SK-N-SH treated with all-trans-retinoic acid at 6 μM for 48 hours (cell line): ENCODE measurements at regions not wholly inside any gene's neighbourhood (a gene's known extent, or its start where the extent isn't known, plus 50 kb on each side); places are given as distances from the start of the nearest gene placed in this dataset.

Experiments used
- ATAC-seq: fragments of 200-7000 bp; cut with Tn5 transposase; 3 replicates; pipeline ENCODE4 v1.9.1; 2020; ENCODE audit warnings: mild to moderate bottlenecking, moderate library complexity
- ARNTL ChIP-seq: fragments of 450-650 bp; formaldehyde crosslinking; IDR thresholded peaks from 2 replicates; pipeline ENCODE4 v1.5.0; 2020; ENCODE audit warnings: low read depth, mild to moderate bottlenecking, moderate library complexity, borderline replicate concordance
- BACH2 ChIP-seq: fragments of 250-450 bp; sonication (Bioruptor Pico); IDR thresholded peaks from 2 replicates; pipeline ENCODE4 v1.9.0; 2021; ENCODE audit warnings: mild to moderate bottlenecking, borderline replicate concordance
- CSDC2 ChIP-seq: fragments of 250-450 bp; sonication (Bioruptor Pico); IDR thresholded peaks from 2 replicates; pipeline ENCODE4 v1.5.0; 2020; ENCODE audit warnings: mild to moderate bottlenecking, moderate library complexity
- ESRRG ChIP-seq: fragments of 250-450 bp; sonication (Bioruptor Pico); IDR thresholded peaks from 2 replicates; pipeline ENCODE4 v1.6.1; 2021; ENCODE audit warnings: mild to moderate bottlenecking
- ISL1 ChIP-seq: fragments of 250-450 bp; sonication (Bioruptor Pico); IDR thresholded peaks from 2 replicates; pipeline ENCODE4 v2.1.2; 2022; ENCODE audit warnings: mild to moderate bottlenecking, moderate library complexity
- OSR1 ChIP-seq: fragments of 250-450 bp; sonication (Bioruptor Pico); IDR thresholded peaks from 2 replicates; pipeline ENCODE4 v1.8.0; 2022; ENCODE audit warnings: moderate library complexity, mild to moderate bottlenecking, inconsistent platforms
- PPARA ChIP-seq: fragments of 250-450 bp; sonication (Bioruptor Pico); IDR thresholded peaks from 2 replicates; pipeline ENCODE4 v1.5.0; 2020; ENCODE audit warnings: mild to moderate bottlenecking, borderline replicate concordance
- RARB ChIP-seq: fragments of 250-450 bp; sonication (Bioruptor Pico); IDR thresholded peaks from 2 replicates; pipeline ENCODE4 v1.8.0; 2021; ENCODE audit warnings: mild to moderate bottlenecking, moderate library complexity
- SNAI2 ChIP-seq: fragments of 250-450 bp; sonication (Bioruptor Pico); IDR thresholded peaks from 2 replicates; pipeline ENCODE4 v1.5.0; 2020; ENCODE audit warnings: mild to moderate bottlenecking, moderate library complexity
- TCF4 ChIP-seq: fragments of 250-450 bp; sonication (Bioruptor Pico); IDR thresholded peaks from 2 replicates; pipeline ENCODE4 v1.8.0; 2021; ENCODE audit warnings: mild to moderate bottlenecking, moderate library complexity, borderline replicate concordance
- TOX ChIP-seq: fragments of 250-450 bp; sonication (Bioruptor Pico); IDR thresholded peaks from 2 replicates; pipeline ENCODE4 v1.8.0; 2021; ENCODE audit warnings: mild to moderate bottlenecking, moderate library complexity, borderline replicate concordance
- ZC3H10 ChIP-seq: fragments of 250-450 bp; sonication (Bioruptor Pico); IDR thresholded peaks from 2 replicates; pipeline ENCODE4 v1.5.1; 2021; ENCODE audit warnings: mild to moderate bottlenecking, moderate library complexity
- ZFP3 ChIP-seq: fragments of 250-450 bp; sonication (Bioruptor Pico); IDR thresholded peaks from 2 replicates; pipeline ENCODE4 v1.5.0; 2020; ENCODE audit warnings: mild to moderate bottlenecking, moderate library complexity
- ZFP30 ChIP-seq: fragments of 450-650 bp; formaldehyde crosslinking; IDR thresholded peaks from 2 replicates; pipeline ENCODE4 v1.5.0; 2022; ENCODE audit warnings: mild to moderate bottlenecking, moderate library complexity
- ZNF70 ChIP-seq: fragments of 450-650 bp; formaldehyde crosslinking; IDR thresholded peaks from 2 replicates; pipeline ENCODE4 v1.5.0; 2020; ENCODE audit warnings: mild to moderate bottlenecking, moderate library complexity
- ZNF8 ChIP-seq: fragments of 450-650 bp; formaldehyde crosslinking; IDR thresholded peaks from 2 replicates; pipeline ENCODE4 v1.5.0; 2020; ENCODE audit warnings: mild to moderate bottlenecking, moderate library complexity
- TF ChIP-seq, protein P1 (sequence below): fragments of 250-450 bp; sonication (Bioruptor Pico); IDR thresholded peaks from 2 replicates; pipeline ENCODE4 v1.5.1; 2020; ENCODE audit warnings: low read depth, mild to moderate bottlenecking, moderate library complexity
- TF ChIP-seq, protein P2 (sequence below): fragments of 250-450 bp; sonication (Bioruptor Pico); IDR thresholded peaks from 2 replicates; pipeline ENCODE4 v1.5.0; 2020; ENCODE audit warnings: mild to moderate bottlenecking, moderate library complexity
- TF ChIP-seq, protein P3 (sequence below): fragments of 250-450 bp; sonication (Bioruptor Pico); IDR thresholded peaks from 2 replicates; pipeline ENCODE4 v1.8.0; 2021; ENCODE audit warnings: low read depth, mild to moderate bottlenecking, moderate library complexity, borderline replicate concordance
- TF ChIP-seq, protein P4 (sequence below): fragments of 250-450 bp; sonication (Bioruptor Pico); IDR thresholded peaks from 2 replicates; pipeline ENCODE4 v1.5.1; 2021; ENCODE audit warnings: mild to moderate bottlenecking, moderate library complexity
- TF ChIP-seq, protein P5 (sequence below): fragments of 250-450 bp; sonication (Bioruptor Pico); IDR thresholded peaks from 2 replicates; pipeline ENCODE4 v1.8.0; 2020; ENCODE audit warnings: mild to moderate bottlenecking, moderate library complexity, borderline replicate concordance

DNA sequence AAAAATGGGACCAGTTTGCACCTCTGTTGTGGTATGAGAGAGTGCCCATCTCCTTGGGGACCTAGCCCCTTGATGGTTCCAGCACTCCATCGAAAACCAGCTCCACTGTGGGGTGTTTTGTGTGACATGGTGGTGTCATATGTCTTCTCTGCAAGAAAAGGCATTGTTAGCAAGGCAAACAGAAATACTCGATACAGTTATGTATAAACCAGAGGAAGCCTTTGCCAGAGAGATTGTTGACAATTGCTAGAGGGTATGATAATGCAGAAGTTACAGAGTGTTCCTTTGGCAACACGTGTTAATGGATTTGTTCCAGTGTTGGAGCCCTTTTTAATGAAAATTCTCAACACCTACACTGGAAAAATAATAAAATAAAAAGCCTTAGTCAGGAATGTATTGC is 270.4 kb upstream of the DMRT1 start:
- ATAC-seq: no peak
- TF ChIP-seq ISL1 (CRISPR knock-in tag): no peak
- TF ChIP-seq TOX (CRISPR knock-in tag): no peak
- no peak for TF ChIP-seq ARNTL (CRISPR knock-in tag)
- TF ChIP-seq, protein P1, sequence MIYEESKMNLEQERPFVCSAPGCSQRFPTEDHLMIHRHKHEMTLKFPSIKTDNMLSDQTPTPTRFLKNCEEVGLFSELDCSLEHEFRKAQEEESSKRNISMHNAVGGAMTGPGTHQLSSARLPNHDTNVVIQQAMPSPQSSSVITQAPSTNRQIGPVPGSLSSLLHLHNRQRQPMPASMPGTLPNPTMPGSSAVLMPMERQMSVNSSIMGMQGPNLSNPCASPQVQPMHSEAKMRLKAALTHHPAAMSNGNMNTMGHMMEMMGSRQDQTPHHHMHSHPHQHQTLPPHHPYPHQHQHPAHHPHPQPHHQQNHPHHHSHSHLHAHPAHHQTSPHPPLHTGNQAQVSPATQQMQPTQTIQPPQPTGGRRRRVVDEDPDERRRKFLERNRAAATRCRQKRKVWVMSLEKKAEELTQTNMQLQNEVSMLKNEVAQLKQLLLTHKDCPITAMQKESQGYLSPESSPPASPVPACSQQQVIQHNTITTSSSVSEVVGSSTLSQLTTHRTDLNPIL (CRISPR knock-in tag): no peak
- no peak for TF ChIP-seq ZFP30 (CRISPR knock-in tag)

DNA sequence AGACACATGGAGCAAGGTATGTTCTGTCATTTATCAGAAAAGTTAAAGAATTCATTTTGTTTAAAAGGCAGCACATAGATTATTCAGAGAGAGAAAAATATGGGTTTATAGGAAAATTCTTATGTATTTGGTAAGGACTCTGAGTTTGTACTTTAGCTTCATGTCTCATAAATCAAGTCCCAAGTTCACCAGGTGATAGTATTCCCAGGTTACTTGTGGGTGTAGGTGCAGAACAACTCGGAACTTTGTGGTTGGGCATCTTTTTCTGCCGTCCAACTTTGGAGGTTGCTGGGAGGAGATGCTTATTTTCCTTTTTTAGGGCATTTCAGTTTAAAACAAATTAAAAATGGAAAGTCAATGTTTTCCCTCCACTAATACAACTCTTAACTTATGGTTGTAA is 269.8 kb upstream of the DMRT1 start:
- no peak for ATAC-seq
- TF ChIP-seq ESRRG (CRISPR knock-in tag) (no peak), OSR1 (CRISPR knock-in tag) (no peak), TOX (CRISPR knock-in tag) (no peak), ZNF8 (CRISPR knock-in tag) (no peak), ZNF70 (CRISPR knock-in tag) (no peak), ZFP30 (CRISPR knock-in tag) (no peak), ISL1 (CRISPR knock-in tag) (no peak), SNAI2 (CRISPR knock-in tag) (no peak), TCF4 (CRISPR knock-in tag) (no peak)
- TF ChIP-seq, protein P1 (CRISPR knock-in tag): no peak
- TF ChIP-seq, protein P2, sequence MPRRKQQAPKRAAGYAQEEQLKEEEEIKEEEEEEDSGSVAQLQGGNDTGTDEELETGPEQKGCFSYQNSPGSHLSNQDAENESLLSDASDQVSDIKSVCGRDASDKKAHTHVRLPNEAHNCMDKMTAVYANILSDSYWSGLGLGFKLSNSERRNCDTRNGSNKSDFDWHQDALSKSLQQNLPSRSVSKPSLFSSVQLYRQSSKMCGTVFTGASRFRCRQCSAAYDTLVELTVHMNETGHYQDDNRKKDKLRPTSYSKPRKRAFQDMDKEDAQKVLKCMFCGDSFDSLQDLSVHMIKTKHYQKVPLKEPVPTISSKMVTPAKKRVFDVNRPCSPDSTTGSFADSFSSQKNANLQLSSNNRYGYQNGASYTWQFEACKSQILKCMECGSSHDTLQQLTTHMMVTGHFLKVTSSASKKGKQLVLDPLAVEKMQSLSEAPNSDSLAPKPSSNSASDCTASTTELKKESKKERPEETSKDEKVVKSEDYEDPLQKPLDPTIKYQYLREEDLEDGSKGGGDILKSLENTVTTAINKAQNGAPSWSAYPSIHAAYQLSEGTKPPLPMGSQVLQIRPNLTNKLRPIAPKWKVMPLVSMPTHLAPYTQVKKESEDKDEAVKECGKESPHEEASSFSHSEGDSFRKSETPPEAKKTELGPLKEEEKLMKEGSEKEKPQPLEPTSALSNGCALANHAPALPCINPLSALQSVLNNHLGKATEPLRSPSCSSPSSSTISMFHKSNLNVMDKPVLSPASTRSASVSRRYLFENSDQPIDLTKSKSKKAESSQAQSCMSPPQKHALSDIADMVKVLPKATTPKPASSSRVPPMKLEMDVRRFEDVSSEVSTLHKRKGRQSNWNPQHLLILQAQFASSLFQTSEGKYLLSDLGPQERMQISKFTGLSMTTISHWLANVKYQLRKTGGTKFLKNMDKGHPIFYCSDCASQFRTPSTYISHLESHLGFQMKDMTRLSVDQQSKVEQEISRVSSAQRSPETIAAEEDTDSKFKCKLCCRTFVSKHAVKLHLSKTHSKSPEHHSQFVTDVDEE (CRISPR knock-in tag): no peak
- TF ChIP-seq, protein P3, sequence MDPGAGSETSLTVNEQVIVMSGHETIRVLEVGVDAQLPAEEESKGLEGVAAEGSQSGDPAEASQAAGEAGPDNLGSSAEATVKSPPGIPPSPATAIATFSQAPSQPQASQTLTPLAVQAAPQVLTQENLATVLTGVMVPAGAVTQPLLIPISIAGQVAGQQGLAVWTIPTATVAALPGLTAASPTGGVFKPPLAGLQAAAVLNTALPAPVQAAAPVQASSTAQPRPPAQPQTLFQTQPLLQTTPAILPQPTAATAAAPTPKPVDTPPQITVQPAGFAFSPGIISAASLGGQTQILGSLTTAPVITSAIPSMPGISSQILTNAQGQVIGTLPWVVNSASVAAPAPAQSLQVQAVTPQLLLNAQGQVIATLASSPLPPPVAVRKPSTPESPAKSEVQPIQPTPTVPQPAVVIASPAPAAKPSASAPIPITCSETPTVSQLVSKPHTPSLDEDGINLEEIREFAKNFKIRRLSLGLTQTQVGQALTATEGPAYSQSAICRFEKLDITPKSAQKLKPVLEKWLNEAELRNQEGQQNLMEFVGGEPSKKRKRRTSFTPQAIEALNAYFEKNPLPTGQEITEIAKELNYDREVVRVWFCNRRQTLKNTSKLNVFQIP (CRISPR knock-in tag): no peak
- TF ChIP-seq, protein P4, sequence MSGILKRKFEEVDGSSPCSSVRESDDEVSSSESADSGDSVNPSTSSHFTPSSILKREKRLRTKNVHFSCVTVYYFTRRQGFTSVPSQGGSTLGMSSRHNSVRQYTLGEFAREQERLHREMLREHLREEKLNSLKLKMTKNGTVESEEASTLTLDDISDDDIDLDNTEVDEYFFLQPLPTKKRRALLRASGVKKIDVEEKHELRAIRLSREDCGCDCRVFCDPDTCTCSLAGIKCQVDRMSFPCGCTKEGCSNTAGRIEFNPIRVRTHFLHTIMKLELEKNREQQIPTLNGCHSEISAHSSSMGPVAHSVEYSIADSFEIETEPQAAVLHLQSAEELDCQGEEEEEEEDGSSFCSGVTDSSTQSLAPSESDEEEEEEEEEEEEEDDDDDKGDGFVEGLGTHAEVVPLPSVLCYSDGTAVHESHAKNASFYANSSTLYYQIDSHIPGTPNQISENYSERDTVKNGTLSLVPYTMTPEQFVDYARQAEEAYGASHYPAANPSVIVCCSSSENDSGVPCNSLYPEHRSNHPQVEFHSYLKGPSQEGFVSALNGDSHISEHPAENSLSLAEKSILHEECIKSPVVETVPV (CRISPR knock-in tag): no peak
- TF ChIP-seq, protein P5, sequence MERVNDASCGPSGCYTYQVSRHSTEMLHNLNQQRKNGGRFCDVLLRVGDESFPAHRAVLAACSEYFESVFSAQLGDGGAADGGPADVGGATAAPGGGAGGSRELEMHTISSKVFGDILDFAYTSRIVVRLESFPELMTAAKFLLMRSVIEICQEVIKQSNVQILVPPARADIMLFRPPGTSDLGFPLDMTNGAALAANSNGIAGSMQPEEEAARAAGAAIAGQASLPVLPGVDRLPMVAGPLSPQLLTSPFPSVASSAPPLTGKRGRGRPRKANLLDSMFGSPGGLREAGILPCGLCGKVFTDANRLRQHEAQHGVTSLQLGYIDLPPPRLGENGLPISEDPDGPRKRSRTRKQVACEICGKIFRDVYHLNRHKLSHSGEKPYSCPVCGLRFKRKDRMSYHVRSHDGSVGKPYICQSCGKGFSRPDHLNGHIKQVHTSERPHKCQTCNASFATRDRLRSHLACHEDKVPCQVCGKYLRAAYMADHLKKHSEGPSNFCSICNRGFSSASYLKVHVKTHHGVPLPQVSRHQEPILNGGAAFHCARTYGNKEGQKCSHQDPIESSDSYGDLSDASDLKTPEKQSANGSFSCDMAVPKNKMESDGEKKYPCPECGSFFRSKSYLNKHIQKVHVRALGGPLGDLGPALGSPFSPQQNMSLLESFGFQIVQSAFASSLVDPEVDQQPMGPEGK (CRISPR knock-in tag): no peak

DNA sequence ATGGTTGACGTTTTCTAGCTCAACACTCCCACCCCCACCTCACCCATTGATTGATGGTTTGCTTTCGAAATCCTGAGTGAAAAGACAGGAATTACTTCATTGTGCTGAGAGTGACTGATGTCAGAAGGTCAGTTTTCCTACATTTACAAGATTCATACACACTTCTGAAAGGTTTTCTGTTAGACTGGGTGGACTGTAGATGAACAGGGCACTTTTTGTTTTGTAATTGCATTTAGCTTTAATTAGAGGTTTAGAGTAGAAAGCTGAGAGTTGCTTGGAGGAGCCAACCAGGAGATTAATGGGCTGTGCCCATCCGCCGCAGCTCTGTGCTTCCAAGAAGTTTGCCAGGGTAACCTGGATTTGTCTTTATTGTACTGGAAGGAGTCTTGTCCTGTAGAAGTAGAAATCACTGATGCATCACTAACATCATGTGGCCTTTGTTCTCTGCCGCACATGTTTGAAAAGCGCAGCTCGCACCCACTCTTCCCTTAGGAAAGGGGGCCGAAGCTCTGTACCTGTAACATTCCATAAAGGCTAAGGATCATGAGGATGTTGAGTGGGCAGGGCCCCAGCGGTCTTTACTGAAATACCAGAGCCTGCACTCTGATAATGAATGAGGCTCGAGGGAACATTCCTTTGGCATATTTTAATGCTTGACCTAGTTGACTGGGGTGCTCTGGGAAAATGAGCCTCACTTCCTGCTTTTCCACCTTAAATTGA is 267.6 kb upstream of the DMRT1 start:
- no peak for ATAC-seq
- TF ChIP-seq CSDC2 (CRISPR knock-in tag): no peak
- no peak for TF ChIP-seq RARB (CRISPR knock-in tag)
- no peak for TF ChIP-seq ISL1 (CRISPR knock-in tag)
- no peak for TF ChIP-seq OSR1 (CRISPR knock-in tag)
- no peak for TF ChIP-seq SNAI2 (CRISPR knock-in tag)
- no peak for TF ChIP-seq BACH2 (CRISPR knock-in tag)
- TF ChIP-seq, protein P1 (CRISPR knock-in tag): no peak
- TF ChIP-seq PPARA (CRISPR knock-in tag): no peak
- no peak for TF ChIP-seq ZFP30 (CRISPR knock-in tag)
- TF ChIP-seq TCF4 (CRISPR knock-in tag): no peak
- TF ChIP-seq, protein P5 (CRISPR knock-in tag): no peak
- TF ChIP-seq ZC3H10: no peak
- TF ChIP-seq ZFP3 (CRISPR knock-in tag): no peak
- TF ChIP-seq TOX (CRISPR knock-in tag): no peak
